Naive thymus-derived CD4-positive, alpha-beta T cell (primary cell): ENCODE measurements at regions not wholly inside any gene's neighbourhood (a gene's known extent, or its start where the extent isn't known, plus 50 kb on each side); places are given as distances from the start of the nearest gene placed in this dataset.

Experiments used
- ATAC-seq: fragments of 150-1000 bp; cut with Tn5 transposase; 2 replicates; pipeline ENCODE4 v1.10.0; 2021; ENCODE audit warnings: mild to moderate bottlenecking, moderate library complexity
- CTCF ChIA-PET: fragments of 350-600 bp; sonication (Branson Sonifier 250); formaldehyde crosslinking; loops from one replicate; lab custom pipeline; 2021; ENCODE audit warnings: antibody characterized with exemption; lab: Charles Lee
- POLR2A ChIA-PET: fragments of 350-600 bp; sonication (Branson Sonifier 250); formaldehyde crosslinking; loops from one replicate; lab custom pipeline; 2021; ENCODE audit warnings: antibody characterized with exemption, inconsistent platforms; lab: Charles Lee
- DNase-seq, 9 donors: peaks; one replicate each; pipeline versions ENCODE4 v3.0.0 to v3.0.0-alpha.2; 2020 to 2022; ENCODE audit warnings: mixed read lengths in 1 of 9
- H3K27ac ChIP-seq: one replicate; pipeline ENCODE4 v1.7.0; 2013; ENCODE audit warnings: mild to moderate bottlenecking, low read depth, low read length, moderate library complexity
- H3K27me3 ChIP-seq, 2 donors: one replicate each; pipeline ENCODE4 v1.7.0; 2013; ENCODE audit warnings: low read length in 2 of 2, mild to moderate bottlenecking in 2 of 2, moderate library complexity in 2 of 2; ENCODE audit not compliant: control insufficient read depth in 2 of 2, insufficient read depth in 2 of 2
- H3K36me3 ChIP-seq, 3 experiments: 1 replicate in 2 of 3; 2 replicates in 1 of 3; pipeline ENCODE4 v1.7.0; 2013; ENCODE audit warnings: low read length in 3 of 3, mild to moderate bottlenecking in 3 of 3, moderate library complexity in 1 of 3; ENCODE audit not compliant: insufficient read depth in 3 of 3, control insufficient read depth in 2 of 3
- H3K4me1 ChIP-seq, 2 donors: one replicate each; pipeline ENCODE4 v1.7.0; 2013; ENCODE audit warnings: low read length in 2 of 2, mild to moderate bottlenecking in 2 of 2, moderate library complexity in 1 of 2; ENCODE audit not compliant: control insufficient read depth in 2 of 2, insufficient read depth in 2 of 2
- H3K4me3 ChIP-seq: 2 replicates; pipeline ENCODE4 v1.7.0; 2013; ENCODE audit warnings: mild to moderate bottlenecking, low read length
- H3K9me3 ChIP-seq, 3 experiments: 1 replicate in 2 of 3; 2 replicates in 1 of 3; pipeline ENCODE4 v1.7.0; 2013; ENCODE audit warnings: low read length in 3 of 3; ENCODE audit not compliant: control insufficient read depth in 2 of 3
- H3K27ac Mint-ChIP-seq, 9 donors: one replicate each; pipeline ENCODE4 v1.8.0; 2020 to 2022; ENCODE audit warnings: mixed read lengths in 9 of 9, mild to moderate bottlenecking in 8 of 9, moderate library complexity in 5 of 9, inconsistent platforms in 2 of 9
- H3K27me3 Mint-ChIP-seq, 5 donors: one replicate each; pipeline ENCODE4 v1.8.0; 2021 to 2022; ENCODE audit warnings: mixed read lengths in 5 of 5, mild to moderate bottlenecking in 1 of 5
- H3K36me3 Mint-ChIP-seq, 5 donors: one replicate each; pipeline ENCODE4 v1.8.0; 2020 to 2022; ENCODE audit warnings: mixed read lengths in 5 of 5, mild to moderate bottlenecking in 3 of 5, inconsistent platforms in 1 of 5
- H3K4me1 Mint-ChIP-seq, 7 donors: one replicate each; pipeline ENCODE4 v1.8.0; 2020 to 2022; ENCODE audit warnings: mixed read lengths in 7 of 7, mild to moderate bottlenecking in 3 of 7, inconsistent platforms in 1 of 7
- H3K4me3 Mint-ChIP-seq, 10 donors: one replicate each; pipeline ENCODE4 v1.8.0; 2020 to 2022; ENCODE audit warnings: mild to moderate bottlenecking in 10 of 10, mixed read lengths in 10 of 10, moderate library complexity in 6 of 10, inconsistent platforms in 2 of 10
- H3K9me3 Mint-ChIP-seq, 11 donors: one replicate each; pipeline ENCODE4 v1.8.0; 2020 to 2022; ENCODE audit warnings: mixed read lengths in 11 of 11, mild to moderate bottlenecking in 4 of 11, inconsistent platforms in 1 of 11, moderate library complexity in 1 of 11
- intact Hi-C, 2 donors: fragments of 100-400 bp; cut with micrococcal nuclease; formaldehyde crosslinking; loops; one replicate each; pipeline ENCODE4 v1.15.1; 2023

GRCh38 chr15:26017665-26018064, 154.5 kb upstream of the ATP10A start:
- DNase-seq (no peak), ATAC-seq (no peak)
- no peaks in the 10 kb centered on the region for H3K4me1 ChIP-seq
- Mint-ChIP-seq H3K4me1 (no peaks in the 10 kb centered on the region), H3K27ac (no peak overlapping the region), H3K36me3 (no peaks in the 10 kb centered on the region), H3K9me3 (no peaks in the 10 kb centered on the region), H3K27me3 (peaks cover 2 to 33% (median 18%) of the 10 kb centered on the region in 5 donors), H3K4me3 (no peak overlapping the region)
- no peak overlapping the region for H3K4me3 ChIP-seq
- no peaks in the 10 kb centered on the region for H3K36me3 ChIP-seq
- ChIA-PET CTCF (no interaction called here), POLR2A (no interaction called here)
- H3K27me3 ChIP-seq, result no peaks in the 10 kb centered on the region
- no peaks in the 10 kb centered on the region for H3K9me3 ChIP-seq
- intact Hi-C loops, result no loop called here
- H3K27ac ChIP-seq, result no peak overlapping the region

GRCh38 chr15:26015516-26016075, 152.5 kb upstream of the ATP10A start:
- Mint-ChIP-seq H3K27ac (no peak overlapping the region), H3K36me3 (no peaks in the 10 kb centered on the region), H3K9me3 (peaks cover 0 to 13% (median 0%) of the 10 kb centered on the region in 11 donors), H3K27me3 (peaks cover 2 to 31% (median 26%) of the 10 kb centered on the region in 5 donors), H3K4me1 (no peaks in the 10 kb centered on the region), H3K4me3 (no peak overlapping the region)
- H3K27me3 ChIP-seq, result no peaks in the 10 kb centered on the region
- ATAC-seq (no peak), DNase-seq (no peak)
- ChIA-PET CTCF (no interaction called here), POLR2A (no interaction called here)
- H3K27ac ChIP-seq, result no peak overlapping the region
- H3K9me3 ChIP-seq, result no peaks in the 10 kb centered on the region
- H3K4me1 ChIP-seq, result no peaks in the 10 kb centered on the region
- intact Hi-C loops, result no loop called here
- H3K36me3 ChIP-seq, result no peaks in the 10 kb centered on the region
- no peak overlapping the region for H3K4me3 ChIP-seq

GRCh38 chr15:26013981-26014380, 150.9 kb upstream of the ATP10A start:
- H3K4me3 Mint-ChIP-seq, result no peak overlapping the region
- intact Hi-C loops, result no loop called here
- ATAC-seq, result no peak
- H3K4me3 ChIP-seq, result no peak overlapping the region
- no peaks in the 10 kb centered on the region for H3K9me3 ChIP-seq
- no peaks in the 10 kb centered on the region for H3K27me3 ChIP-seq
- peaks cover 0 to 18% (median 0%) of the 10 kb centered on the region in 11 donors for H3K9me3 Mint-ChIP-seq
- no peak overlapping the region for H3K27ac Mint-ChIP-seq
- H3K36me3 Mint-ChIP-seq, result no peaks in the 10 kb centered on the region
- peaks cover 2 to 30% (median 26%) of the 10 kb centered on the region in 5 donors for H3K27me3 Mint-ChIP-seq
- H3K4me1 ChIP-seq, result no peaks in the 10 kb centered on the region
- no peaks in the 10 kb centered on the region for H3K36me3 ChIP-seq
- no peak overlapping the region for H3K27ac ChIP-seq
- CTCF ChIA-PET, result no interaction called here
- DNase-seq, result no peak
- POLR2A ChIA-PET, result no interaction called here
- no peaks in the 10 kb centered on the region for H3K4me1 Mint-ChIP-seq

- H3K4me3 Mint-ChIP-seq, result no peak overlapping the region
- intact Hi-C loops, result no loop called here
- no peaks in the 10 kb centered on the region for H3K27me3 ChIP-seq
- no peak overlapping the region for H3K27ac ChIP-seq
- peaks cover 2 to 26% (median 18%) of the 10 kb centered on the region in 5 donors for H3K27me3 Mint-ChIP-seq
- H3K9me3 Mint-ChIP-seq, result peaks cover 0 to 18% (median 0%) of the 10 kb centered on the region in 11 donors
- H3K4me1 ChIP-seq, result no peaks in the 10 kb centered on the region
- H3K36me3 ChIP-seq, result no peaks in the 10 kb centered on the region
- no peak overlapping the region for H3K4me3 ChIP-seq
- ATAC-seq, result no peak
- DNase-seq, result no peak
- no peaks in the 10 kb centered on the region for H3K36me3 Mint-ChIP-seq
- CTCF ChIA-PET, result no interaction called here
- POLR2A ChIA-PET, result no interaction called here
- no peaks in the 10 kb centered on the region for H3K9me3 ChIP-seq
- H3K27ac Mint-ChIP-seq, result no peak overlapping the region
- H3K4me1 Mint-ChIP-seq, result no peaks in the 10 kb centered on the region
Measured at GRCh38 chr15:26011916-26012315, 148.8 kb upstream of the ATP10A start.

GRCh38 chr15:26007151-26007550, 144.0 kb upstream of the ATP10A start:
- intact Hi-C loops, result no loop called here
- H3K4me3 Mint-ChIP-seq, result no peak overlapping the region
- peaks cover 0 to 2% (median 0%) of the 10 kb centered on the region in 7 donors for H3K4me1 Mint-ChIP-seq
- no peak overlapping the region for H3K27ac Mint-ChIP-seq
- ChIA-PET POLR2A (no interaction called here), CTCF (no interaction called here)
- DNase-seq (no peak), ATAC-seq (no peak)
- peaks cover 0 to 19% (median 13%) of the 10 kb centered on the region in 5 donors for H3K27me3 Mint-ChIP-seq
- H3K9me3 Mint-ChIP-seq, result peaks cover 0 to 18% (median 0%) of the 10 kb centered on the region in 11 donors
- H3K4me3 ChIP-seq, result no peak overlapping the region
- H3K36me3 ChIP-seq, result no peaks in the 10 kb centered on the region
- no peaks in the 10 kb centered on the region for H3K4me1 ChIP-seq
- no peak overlapping the region for H3K27ac ChIP-seq
- H3K36me3 Mint-ChIP-seq, result no peaks in the 10 kb centered on the region
- no peaks in the 10 kb centered on the region for H3K27me3 ChIP-seq
- H3K9me3 ChIP-seq, result no peaks in the 10 kb centered on the region

GRCh38 chr15:26001201-26001600, 138.1 kb upstream of the ATP10A start:
- CTCF ChIA-PET, result no interaction called here
- Histone ChIP-seq H3K4me1 (no peaks in the 10 kb centered on the region), H3K36me3 (no peaks in the 10 kb centered on the region), H3K4me3 (no peak overlapping the region), H3K9me3 (no peaks in the 10 kb centered on the region), H3K27ac (no peak overlapping the region), H3K27me3 (no peaks in the 10 kb centered on the region)
- intact Hi-C loops, result no loop called here
- peaks cover 0 to 6% (median 0%) of the 10 kb centered on the region in 5 donors for H3K36me3 Mint-ChIP-seq
- ATAC-seq (no peak), DNase-seq (no peak)
- POLR2A ChIA-PET, result no interaction called here
- H3K9me3 Mint-ChIP-seq, result peaks cover 0 to 8% (median 5%) of the 10 kb centered on the region in 11 donors
- peaks cover 0 to 25% (median 12%) of the 10 kb centered on the region in 5 donors for H3K27me3 Mint-ChIP-seq
- peaks cover 0 to 2% (median 0%) of the 10 kb centered on the region in 7 donors for H3K4me1 Mint-ChIP-seq
- no peak overlapping the region for H3K27ac Mint-ChIP-seq
- no peak overlapping the region for H3K4me3 Mint-ChIP-seq

- no peaks in the 10 kb centered on the region for H3K36me3 ChIP-seq
- H3K4me3 Mint-ChIP-seq, result no peak overlapping the region
- no peaks in the 10 kb centered on the region for H3K36me3 Mint-ChIP-seq
- ChIA-PET CTCF (no interaction called here), POLR2A (no interaction called here)
- no peak for DNase-seq
- H3K27ac Mint-ChIP-seq, result no peak overlapping the region
- peaks cover 2 to 13% (median 7%) of the 10 kb centered on the region in 5 donors for H3K27me3 Mint-ChIP-seq
- no peaks in the 10 kb centered on the region for H3K4me1 Mint-ChIP-seq
- H3K4me1 ChIP-seq, result no peaks in the 10 kb centered on the region
- no peaks in the 10 kb centered on the region for H3K9me3 ChIP-seq
- H3K27me3 ChIP-seq, result no peaks in the 10 kb centered on the region
- no peak overlapping the region for H3K4me3 ChIP-seq
- no peak overlapping the region for H3K27ac ChIP-seq
- H3K9me3 Mint-ChIP-seq, result peaks cover 0 to 8% (median 3%) of the 10 kb centered on the region in 11 donors
- intact Hi-C loops, result no loop called here
- no peak for ATAC-seq
Measured at GRCh38 chr15:25993506-25993905, 130.4 kb upstream of the ATP10A start.
